Parathyroid adenoma (tissue), 2 donors: ENCODE measurements at regions not wholly inside any gene's neighbourhood (a gene's known extent, or its start where the extent isn't known, plus 50 kb on each side); places are given as distances from the start of the nearest gene placed in this dataset.

Experiments
- H2AFZ ChIP-seq: fragments of 300-600 bp; sonication (generic); one replicate; pipeline ENCODE4 v1.7.0; 2017; ENCODE audit warnings: antibody characterized with exemption, mild to moderate bottlenecking
- H3K27ac ChIP-seq: fragments of 300-600 bp; sonication (generic); one replicate; pipeline ENCODE4 v1.7.0; 2017
- H3K27me3 ChIP-seq: fragments of 300-600 bp; sonication (generic); one replicate; pipeline ENCODE4 v1.7.0; 2017; ENCODE audit warnings: low read length; ENCODE audit not compliant: control insufficient read depth, insufficient read depth
- H3K36me3 ChIP-seq: fragments of 300-600 bp; sonication (generic); one replicate; pipeline ENCODE4 v1.7.0; 2017; ENCODE audit warnings: low read length; ENCODE audit not compliant: control insufficient read depth, insufficient read depth
- H3K4me1 ChIP-seq: fragments of 300-600 bp; sonication (generic); one replicate; pipeline ENCODE4 v1.7.0; 2017; ENCODE audit warnings: control low read depth
- H3K4me2 ChIP-seq: fragments of 300-600 bp; sonication (generic); one replicate; pipeline ENCODE4 v1.7.0; 2017; ENCODE audit warnings: low read length
- H3K4me3 ChIP-seq: fragments of 300-600 bp; sonication (generic); one replicate; pipeline ENCODE4 v1.7.0; 2017; ENCODE audit warnings: low read depth, low read length
- H3K79me2 ChIP-seq: fragments of 300-600 bp; sonication (generic); one replicate; pipeline ENCODE4 v1.7.0; 2017; ENCODE audit warnings: control low read depth
- H3K9ac ChIP-seq: fragments of 300-600 bp; sonication (generic); one replicate; pipeline ENCODE4 v1.7.0; 2017; ENCODE audit warnings: mild to moderate bottlenecking
- H3K9me3 ChIP-seq: fragments of 300-600 bp; sonication (generic); one replicate; pipeline ENCODE4 v1.7.0; 2017; ENCODE audit warnings: low read length; ENCODE audit not compliant: control insufficient read depth
- CTCF ChIP-seq: fragments of 300-600 bp; sonication (generic); IDR thresholded peaks from one replicate; pipeline ENCODE4 v1.7.0; 2017; ENCODE audit warnings: antibody characterized with exemption, mild to moderate bottlenecking
- donor health status: primary hyperparathyroidism.

GRCh38 chr6:80625405-80625804, 518.9 kb downstream of the BCKDHB start:
- Histone ChIP-seq H2AFZ (no peak overlapping the region), H3K27ac (no peak overlapping the region), H3K9me3 (no peaks in the 10 kb centered on the region), H3K4me2 (no peak overlapping the region), H3K27me3 (no peaks in the 10 kb centered on the region), H3K4me3 (no peak overlapping the region), H3K9ac (no peak overlapping the region), H3K79me2 (no peaks in the 10 kb centered on the region), H3K4me1 (no peaks in the 10 kb centered on the region), H3K36me3 (no peaks in the 10 kb centered on the region)
- TF ChIP-seq CTCF, result no peak

DNA sequence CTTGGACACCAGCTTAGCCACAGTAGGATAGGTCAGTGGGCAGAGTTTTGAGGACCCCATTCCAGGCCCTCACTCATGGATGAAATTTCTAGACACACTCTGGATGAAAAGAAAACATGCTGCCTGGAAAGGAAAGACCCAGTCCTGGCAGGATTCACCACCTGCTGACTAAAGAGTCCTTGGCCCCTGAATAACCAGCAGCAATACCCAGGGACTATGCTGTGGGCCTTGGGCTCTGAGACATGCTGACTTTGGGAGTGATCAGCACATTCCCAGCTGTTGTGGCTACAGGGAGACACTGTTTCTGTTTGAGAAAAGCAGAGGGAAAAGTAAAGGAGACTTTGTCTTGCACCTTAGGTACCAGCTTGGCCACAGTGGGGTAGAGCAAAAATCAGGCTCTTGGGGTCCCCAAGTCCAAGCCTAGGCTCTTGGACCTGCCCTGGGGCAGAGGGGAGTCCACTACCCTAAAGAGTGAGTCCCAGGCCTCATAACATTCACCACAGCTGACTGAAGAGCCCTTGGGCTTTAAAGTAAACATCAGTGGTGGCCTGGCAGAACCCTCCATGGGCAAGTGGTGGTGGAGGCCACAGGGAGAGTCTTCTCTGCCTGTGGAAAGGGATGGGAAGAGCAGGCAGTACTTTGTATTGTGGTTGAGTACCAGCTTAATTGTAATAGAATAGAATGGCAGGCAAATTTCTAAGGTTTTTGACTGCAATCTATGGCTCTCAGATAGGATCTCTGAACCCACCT, 516.8 kb downstream of the BCKDHB start:
- H3K4me3 ChIP-seq, result no peak overlapping the region
- TF ChIP-seq CTCF, result no peak
- no peaks in the 10 kb centered on the region for H3K9me3 ChIP-seq
- no peaks in the 10 kb centered on the region for H3K4me1 ChIP-seq
- no peak overlapping the region for H2AFZ ChIP-seq
- no peak overlapping the region for H3K27ac ChIP-seq
- no peaks in the 10 kb centered on the region for H3K79me2 ChIP-seq
- no peak overlapping the region for H3K9ac ChIP-seq
- H3K4me2 ChIP-seq, result no peak overlapping the region
- H3K36me3 ChIP-seq, result no peaks in the 10 kb centered on the region
- H3K27me3 ChIP-seq, result no peaks in the 10 kb centered on the region

DNA sequence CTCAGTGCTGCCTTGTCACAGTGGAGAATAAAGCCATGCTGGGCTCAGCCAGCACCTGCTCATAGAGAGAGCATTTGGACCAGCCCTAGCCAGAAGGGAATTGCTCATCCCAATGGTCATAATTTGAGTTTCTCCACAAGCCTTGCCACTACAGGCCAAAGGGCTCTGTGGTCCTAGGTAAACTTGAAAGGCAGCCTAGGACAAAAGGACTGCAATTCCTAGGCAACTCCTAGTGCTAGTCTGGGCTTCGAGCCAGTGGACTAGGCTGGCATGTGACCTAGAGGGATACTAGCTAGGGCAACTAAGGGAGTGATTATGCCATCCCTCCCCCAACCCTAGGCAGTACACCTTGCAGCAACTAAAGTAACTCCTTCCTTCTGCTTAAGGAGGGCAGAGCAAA, 516.2 kb downstream of the BCKDHB start:
- no peaks in the 10 kb centered on the region for H3K4me1 ChIP-seq
- no peak overlapping the region for H3K9ac ChIP-seq
- H3K27ac ChIP-seq, result no peak overlapping the region
- H3K9me3 ChIP-seq, result no peaks in the 10 kb centered on the region
- H3K36me3 ChIP-seq, result no peaks in the 10 kb centered on the region
- no peaks in the 10 kb centered on the region for H3K27me3 ChIP-seq
- no peaks in the 10 kb centered on the region for H3K79me2 ChIP-seq
- no peak overlapping the region for H2AFZ ChIP-seq
- no peak overlapping the region for H3K4me3 ChIP-seq
- TF ChIP-seq CTCF, result no peak
- no peak overlapping the region for H3K4me2 ChIP-seq

- Histone ChIP-seq H3K27ac (no peak overlapping the region), H3K4me3 (no peak overlapping the region), H3K9ac (no peak overlapping the region), H3K79me2 (no peaks in the 10 kb centered on the region), H2AFZ (no peak overlapping the region), H3K4me1 (no peaks in the 10 kb centered on the region), H3K4me2 (no peak overlapping the region), H3K36me3 (no peaks in the 10 kb centered on the region), H3K27me3 (no peaks in the 10 kb centered on the region), H3K9me3 (no peaks in the 10 kb centered on the region)
- TF ChIP-seq CTCF, result no peak
Measured at GRCh38 chr6:80618953-80619352, 512.5 kb downstream of the BCKDHB start.

GRCh38 chr6:80610846-80611245, 504.4 kb downstream of the BCKDHB start:
- H3K9ac ChIP-seq, result no peak overlapping the region
- peaks cover 5% of the 10 kb centered on the region for H3K4me1 ChIP-seq
- TF ChIP-seq CTCF, result no peak
- no peak overlapping the region for H3K4me3 ChIP-seq
- H2AFZ ChIP-seq, result no peak overlapping the region
- H3K27me3 ChIP-seq, result no peaks in the 10 kb centered on the region
- no peak overlapping the region for H3K4me2 ChIP-seq
- no peaks in the 10 kb centered on the region for H3K9me3 ChIP-seq
- H3K36me3 ChIP-seq, result no peaks in the 10 kb centered on the region
- H3K27ac ChIP-seq, result no peak overlapping the region
- H3K79me2 ChIP-seq, result no peaks in the 10 kb centered on the region
